ENCODE measurements at regions not wholly inside any gene's neighbourhood (a gene's known extent, or its start where the extent isn't known, plus 50 kb on each side); places are given as distances from the start of the nearest gene placed in this dataset.

- TF ChIP-seq CTCF (conservative IDR thresholded peaks at IDR 0.05; ENCODE audit: low read depth in 2 of 2) = no peak
- no peak for TF ChIP-seq NANOG (IDR thresholded peaks at IDR 0.05; ENCODE audit: borderline replicate concordance)
Observed at GRCh38 chr13:103403814-103404213, 337.6 kb upstream of the SLC10A2 start.

Measured in GM23338 (cell line).